ENCODE measurements at regions not wholly inside any gene's neighbourhood (a gene's known extent, or its start where the extent isn't known, plus 50 kb on each side); places are given as distances from the start of the nearest gene placed in this dataset.

- DNase-seq, result no peak
Measured at GRCh38 chr6:95511404-95511803, 65.9 kb upstream of the MANEA start.

GRCh38 chr6:95515975-95516374 lies 61.4 kb upstream of the MANEA start:
- DNase-seq, result no peak

GRCh38 chr6:95517004-95517403 lies 60.3 kb upstream of the MANEA start:
- DNase-seq, result no peak

GRCh38 chr6:95517568-95517967 lies 59.8 kb upstream of the MANEA start:
- DNase-seq, result no peak

GRCh38 chr6:95518630-95519227 lies 58.6 kb upstream of the MANEA start:
- no peak for DNase-seq

GRCh38 chr6:95519228-95520037 lies 57.9 kb upstream of the MANEA start:
- DNase-seq, result no peak

- DNase-seq, result no peak
Measured at GRCh38 chr6:95521181-95521580, 56.2 kb upstream of the MANEA start.
